ENCODE measurements at regions not wholly inside any gene's neighbourhood (a gene's known extent, or its start where the extent isn't known, plus 50 kb on each side); places are given as distances from the start of the nearest gene placed in this dataset.

GRCh38 chr5:1685066-1685465 lies 114.6 kb downstream of the MRPL36 start:
- intact Hi-C loops (cut with micrococcal nuclease), result no loop called here

More at GRCh38 chr5:1685066-1685465, 114.6 kb downstream of the MRPL36 start:
- H3K79me2 ChIP-seq (ENCODE audit: insufficient read depth, low read length), result no peaks in the 10 kb centered on the region
- no peak overlapping the region for H3K27ac ChIP-seq (ENCODE audit: low read depth, low read length)
- ATAC-seq (no peak), DNase-seq (ENCODE audit: low read depth, low spot score) (no peak)
- no peak overlapping the region for H3K4me3 ChIP-seq (replicated peaks in 1 of 2; ENCODE audit: low read depth in 1 of 2, low read length in 2 of 2)
- TF ChIP-seq EZH2 (IDR thresholded peaks at IDR 0.05) (no peak), RAD21 (IDR thresholded peaks at IDR 0.05; ENCODE audit: low read depth) (no peak), ZNF274 (IDR thresholded peaks at IDR 0.05; ENCODE audit: low read depth, low read length) (no peak), EZH2phosphoT487 (IDR thresholded peaks at IDR 0.05; ENCODE audit: borderline replicate concordance) (no peak), SP1 (IDR thresholded peaks at IDR 0.05; ENCODE audit: low read depth) (no peak), POLR2AphosphoS5 (IDR thresholded peaks at IDR 0.05; ENCODE audit: low read depth, low read length) (no peak), FOSL1 (IDR thresholded peaks at IDR 0.05; ENCODE audit: low read depth) (no peak), ELF1 (IDR thresholded peaks at IDR 0.05; ENCODE audit: borderline replicate concordance, low read depth) (no peak), TCF7L2 (IDR thresholded peaks at IDR 0.05; ENCODE audit: borderline replicate concordance, extremely low read depth, insufficient read depth, insufficient read length) (no peak), POLR2A (IDR thresholded peaks at IDR 0.05; ENCODE audit: borderline replicate concordance, extremely low read depth, insufficient read depth, insufficient read length) (no peak), CTCF (IDR thresholded peaks at IDR 0.05 in 2 of 3, conservative IDR thresholded peaks at IDR 0.05 in 1 of 3; ENCODE audit: borderline replicate concordance in 1 of 3, insufficient read depth in 1 of 3, low read depth in 2 of 3, low read length in 2 of 3) (no peak), REST (IDR thresholded peaks at IDR 0.05; ENCODE audit: low read depth) (no peak), CEBPB (IDR thresholded peaks at IDR 0.05; ENCODE audit: low read depth) (no peak), SIN3A (IDR thresholded peaks at IDR 0.05; ENCODE audit: low read depth) (no peak)
- TF ChIP-seq, protein P1, sequence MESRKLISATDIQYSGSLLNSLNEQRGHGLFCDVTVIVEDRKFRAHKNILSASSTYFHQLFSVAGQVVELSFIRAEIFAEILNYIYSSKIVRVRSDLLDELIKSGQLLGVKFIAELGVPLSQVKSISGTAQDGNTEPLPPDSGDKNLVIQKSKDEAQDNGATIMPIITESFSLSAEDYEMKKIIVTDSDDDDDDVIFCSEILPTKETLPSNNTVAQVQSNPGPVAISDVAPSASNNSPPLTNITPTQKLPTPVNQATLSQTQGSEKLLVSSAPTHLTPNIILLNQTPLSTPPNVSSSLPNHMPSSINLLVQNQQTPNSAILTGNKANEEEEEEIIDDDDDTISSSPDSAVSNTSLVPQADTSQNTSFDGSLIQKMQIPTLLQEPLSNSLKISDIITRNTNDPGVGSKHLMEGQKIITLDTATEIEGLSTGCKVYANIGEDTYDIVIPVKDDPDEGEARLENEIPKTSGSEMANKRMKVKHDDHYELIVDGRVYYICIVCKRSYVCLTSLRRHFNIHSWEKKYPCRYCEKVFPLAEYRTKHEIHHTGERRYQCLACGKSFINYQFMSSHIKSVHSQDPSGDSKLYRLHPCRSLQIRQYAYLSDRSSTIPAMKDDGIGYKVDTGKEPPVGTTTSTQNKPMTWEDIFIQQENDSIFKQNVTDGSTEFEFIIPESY (IDR thresholded peaks at IDR 0.05; ENCODE audit: extremely low read depth, insufficient replicate concordance, low read length), result no peak
- TF ChIP-seq, protein P2, sequence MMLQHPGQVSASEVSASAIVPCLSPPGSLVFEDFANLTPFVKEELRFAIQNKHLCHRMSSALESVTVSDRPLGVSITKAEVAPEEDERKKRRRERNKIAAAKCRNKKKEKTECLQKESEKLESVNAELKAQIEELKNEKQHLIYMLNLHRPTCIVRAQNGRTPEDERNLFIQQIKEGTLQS (IDR thresholded peaks at IDR 0.05), result no peak
- no peak overlapping the region for H3K9ac ChIP-seq (ENCODE audit: low read length)
- no peaks in the 10 kb centered on the region for H3K4me1 ChIP-seq (ENCODE audit: control insufficient read depth in 1 of 2, insufficient read depth in 2 of 2, low read length in 2 of 2)
- CTCF ChIA-PET, result no interaction called here
- RAD21 ChIA-PET (ENCODE audit: low non-redundant PET in 1 of 2, low total read pairs in 2 of 2, uncharacterized antibody in 2 of 2, unreplicated experiment in 2 of 2), result no interaction called here
- H3K4me2 ChIP-seq (ENCODE audit: low read length), result no peak overlapping the region
- BruUV-seq (replicated peaks), result no TSS peak
- H3K36me3 ChIP-seq (ENCODE audit: control insufficient read depth in 1 of 2, insufficient read depth in 2 of 2, low read length in 2 of 2), result no peaks in the 10 kb centered on the region
- POLR2A ChIA-PET, result no interaction called here
- no peaks in the 10 kb centered on the region for H4K20me1 ChIP-seq (ENCODE audit: insufficient read depth)
- no peaks in the 10 kb centered on the region for H3K9me3 ChIP-seq (ENCODE audit: control insufficient read depth in 1 of 2, insufficient read depth in 1 of 2, low read depth in 1 of 2, low read length in 2 of 2)
- H2AFZ ChIP-seq (ENCODE audit: low read depth, low read length, poor library complexity, severe bottlenecking), result no peak overlapping the region
- peaks cover 28% of the 10 kb centered on the region; the same call in 1 of the 2 replicates for H3K27me3 ChIP-seq (ENCODE audit: insufficient read depth, low read length)
- H3K9me2 ChIP-seq (ENCODE audit: insufficient read depth), result no peaks in the 10 kb centered on the region
